Activated effector memory CD4-positive, alpha-beta T cell treated with anti-CD3 and anti-CD28 coated beads, Interleukin-2, amount 50 U/mL, for 16 hours (primary cell): ENCODE measurements at regions not wholly inside any gene's neighbourhood (a gene's known extent, or its start where the extent isn't known, plus 50 kb on each side); places are given as distances from the start of the nearest gene placed in this dataset.

ENCODE experiments used
- DNase-seq: peaks from one replicate; pipeline ENCODE4 v3.0.0-alpha.2; 2020

DNA sequence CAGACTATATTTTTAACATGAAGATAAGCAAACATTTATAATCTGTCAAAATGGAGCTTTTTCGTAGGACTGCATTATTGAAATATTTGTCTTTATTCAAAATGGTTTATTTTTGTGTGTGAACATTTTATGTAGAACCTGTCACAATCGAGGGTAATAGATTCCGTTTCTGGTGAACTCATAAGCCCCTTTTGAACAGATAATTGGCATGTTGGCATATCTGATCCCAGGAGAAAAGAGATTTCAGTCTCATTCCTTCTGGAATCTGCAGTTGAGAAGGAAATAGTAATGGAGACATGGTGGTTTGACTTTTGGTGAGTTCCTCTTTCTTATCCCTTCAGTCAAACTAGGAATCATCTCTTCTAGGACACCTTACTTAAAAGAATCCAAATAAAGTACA is 427.9 kb upstream of the B3GALT2 start:
- DNase-seq: no peak

DNA sequence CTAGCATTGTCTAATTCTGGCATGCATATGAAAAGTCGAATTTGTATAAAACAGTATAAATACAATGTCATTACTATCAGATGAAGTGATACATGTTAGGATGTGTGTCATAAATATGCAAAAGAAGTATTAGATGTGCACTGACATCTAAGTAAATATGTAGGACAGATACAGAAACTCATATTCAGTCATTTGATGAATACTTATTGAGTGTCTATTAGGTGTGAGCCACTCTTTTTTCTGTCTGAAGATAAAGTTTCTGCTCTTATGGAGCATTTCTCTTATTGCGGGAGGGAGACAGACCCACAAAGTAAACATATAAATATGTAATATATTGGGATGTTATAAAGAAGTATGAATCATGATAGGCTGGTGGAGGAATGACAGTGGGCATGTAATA is 426.6 kb upstream of the B3GALT2 start:
- DNase-seq: no peak

DNA sequence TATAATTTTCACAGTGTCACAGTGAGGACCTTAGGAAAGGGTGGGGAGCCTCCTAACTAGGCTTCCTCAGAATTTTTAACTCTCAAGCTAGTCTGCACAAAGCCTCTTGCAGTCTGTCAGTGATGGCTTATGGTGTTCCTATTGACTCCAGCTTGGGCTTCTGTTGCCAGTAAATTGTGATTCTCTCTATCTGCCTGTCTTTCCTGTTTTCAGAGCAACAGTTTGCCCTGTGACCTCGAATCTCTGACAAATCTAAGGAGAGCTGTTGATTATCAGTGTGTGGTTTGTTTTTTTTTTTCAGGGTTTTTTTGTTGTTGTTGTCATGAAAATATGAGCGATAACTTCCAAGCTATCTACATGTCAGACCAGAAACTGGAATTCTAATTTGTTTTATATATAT is 423.2 kb upstream of the B3GALT2 start:
- no peak for DNase-seq

DNA sequence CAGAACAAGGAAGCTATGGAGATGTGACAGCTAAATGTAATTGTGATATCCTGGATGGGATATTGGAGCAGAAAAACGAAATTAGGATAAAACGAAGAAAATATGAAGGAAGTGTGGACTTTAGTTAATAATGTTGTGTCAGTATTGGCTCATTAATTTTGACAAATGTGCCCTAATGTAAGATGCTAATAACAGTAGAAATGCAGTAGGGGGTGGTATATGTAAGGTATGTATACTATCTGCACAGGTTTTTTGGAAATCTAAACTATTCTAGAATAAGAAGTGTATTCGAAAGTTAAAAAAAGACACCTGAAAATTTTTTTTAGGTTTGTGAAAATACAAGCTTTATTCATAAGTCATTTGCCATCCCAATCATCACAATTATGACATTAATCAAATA is 421.4 kb upstream of the B3GALT2 start:
- DNase-seq: no peak

DNA sequence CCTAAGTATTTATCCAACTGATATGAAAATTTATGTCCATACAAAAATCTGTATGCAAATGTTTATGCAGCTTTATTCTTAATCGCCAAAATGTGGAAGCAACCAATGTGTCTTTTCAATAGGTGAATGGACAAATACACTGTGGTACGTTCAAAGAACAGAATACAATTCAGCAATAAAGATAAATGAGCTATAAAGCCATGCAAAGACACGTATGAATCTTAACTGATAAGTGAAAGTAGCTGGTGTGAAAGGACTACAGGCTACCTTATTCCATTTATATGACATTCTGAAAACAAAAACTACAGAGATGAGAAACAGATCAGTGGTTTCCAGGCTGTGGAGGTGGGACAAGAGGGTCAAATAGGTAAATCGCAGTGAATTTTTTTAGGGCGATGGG is 419.6 kb upstream of the B3GALT2 start:
- no peak for DNase-seq

DNA sequence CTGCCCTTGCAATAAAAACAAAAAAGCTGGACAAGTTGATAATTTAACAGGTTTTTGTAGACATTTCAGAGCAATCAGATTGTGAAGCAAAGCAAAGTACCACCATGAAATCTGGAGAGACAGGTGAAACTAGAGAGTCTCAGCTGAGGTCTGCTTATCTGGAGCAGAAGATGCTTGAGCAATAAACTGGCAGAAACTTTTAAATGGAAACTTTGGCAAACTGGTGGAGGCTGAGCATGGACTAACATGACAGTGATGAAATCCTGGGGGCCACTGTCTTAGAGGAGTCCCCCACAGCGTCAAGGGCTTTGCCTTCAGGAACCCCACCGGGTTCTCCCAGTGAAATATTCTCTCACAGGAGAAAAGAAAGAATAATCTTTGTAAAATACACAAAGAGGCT is 416.3 kb upstream of the B3GALT2 start:
- no peak for DNase-seq

DNA sequence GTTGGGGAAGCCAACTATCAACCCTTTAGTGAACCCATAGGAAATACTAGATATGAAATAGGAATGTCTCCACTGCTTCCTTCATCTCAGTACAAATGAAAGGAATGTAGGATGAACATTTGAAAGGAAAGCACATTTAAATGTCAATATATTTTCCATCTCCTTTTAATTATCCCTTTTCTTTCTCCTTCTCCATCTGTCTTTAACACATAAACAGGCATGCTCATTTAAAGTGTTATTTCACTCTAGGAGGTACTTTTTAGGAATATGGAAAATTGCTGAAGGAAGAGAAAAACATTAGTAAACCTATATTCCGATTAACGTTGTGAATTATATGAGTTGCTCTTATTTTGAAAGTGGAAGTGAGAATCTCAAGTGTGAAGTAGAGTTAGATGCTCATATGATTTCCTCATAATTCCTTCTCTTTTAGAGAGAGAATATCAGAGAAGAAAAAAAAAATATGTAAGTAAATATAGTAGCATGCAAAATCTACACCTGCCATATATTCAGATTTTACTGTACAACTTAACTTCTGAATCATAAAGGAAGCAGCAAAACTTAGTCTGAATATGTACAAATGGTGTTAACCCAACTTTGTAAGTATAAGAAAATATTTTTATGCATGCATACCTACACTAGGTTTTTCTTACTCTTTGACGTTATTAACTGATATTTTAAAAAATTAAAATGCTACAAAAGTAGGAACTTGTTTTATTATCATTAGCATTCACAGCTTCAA is 406.9 kb upstream of the B3GALT2 start:
- no peak for DNase-seq

DNA sequence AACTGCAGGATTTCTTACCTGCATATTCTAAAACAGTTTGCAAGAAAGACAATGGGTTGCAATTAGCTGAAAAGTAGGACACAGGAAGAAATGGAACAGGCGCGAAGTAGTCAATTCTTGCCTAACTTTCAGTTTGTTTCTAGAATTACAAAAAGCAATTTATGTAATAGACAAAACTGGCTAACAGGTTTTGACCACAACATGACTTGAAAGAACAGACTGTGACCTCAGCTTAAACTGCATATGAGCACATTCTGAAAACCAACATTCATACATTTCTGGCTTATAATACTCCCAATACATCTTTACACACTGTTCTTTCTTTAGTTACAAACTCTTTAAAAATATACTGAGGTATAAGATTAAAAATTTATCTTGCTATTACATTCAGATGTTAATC is 405.9 kb upstream of the B3GALT2 start:
- no peak for DNase-seq

DNA sequence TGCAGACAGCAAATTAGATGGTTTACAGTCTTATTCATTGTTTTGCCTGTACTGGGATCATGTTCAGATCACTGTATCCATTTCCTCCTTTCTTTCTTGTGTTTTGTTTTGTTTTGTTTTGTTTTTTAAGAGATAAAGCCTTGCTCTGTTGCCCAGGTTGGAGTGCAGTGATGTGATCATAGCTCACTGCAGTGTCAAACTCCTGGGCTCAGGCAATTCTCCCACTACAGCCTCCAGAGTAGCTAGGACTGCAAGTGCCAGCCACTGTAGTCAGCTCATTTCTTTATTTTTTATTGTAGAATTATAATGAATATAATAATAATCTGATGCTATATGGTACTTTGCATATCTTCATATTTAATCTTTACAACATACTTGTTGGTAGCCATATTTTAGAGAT is 403.7 kb upstream of the B3GALT2 start:
- DNase-seq: no peak

DNA sequence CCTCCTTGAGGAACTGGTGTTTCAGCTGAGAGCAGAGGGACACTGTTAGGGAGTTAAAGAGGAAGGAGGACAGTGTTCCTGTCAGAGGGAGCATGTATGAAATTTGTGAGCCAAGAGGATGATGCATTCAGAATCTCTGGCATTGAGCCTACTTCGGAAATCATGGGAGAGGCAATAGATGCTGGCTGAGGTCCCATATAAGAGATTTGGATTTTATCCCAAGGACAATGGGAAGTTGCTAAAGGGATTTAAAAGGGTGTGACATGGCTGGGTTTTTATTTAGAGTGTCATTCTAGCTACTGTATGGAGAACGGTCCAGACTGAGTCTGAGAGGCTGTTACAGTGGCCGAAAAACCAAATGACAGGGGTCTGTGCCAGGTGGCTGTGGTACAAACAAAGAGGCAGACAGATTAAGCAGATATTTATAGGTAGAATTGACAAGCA is 403.2 kb upstream of the B3GALT2 start:
- DNase-seq: no peak

DNA sequence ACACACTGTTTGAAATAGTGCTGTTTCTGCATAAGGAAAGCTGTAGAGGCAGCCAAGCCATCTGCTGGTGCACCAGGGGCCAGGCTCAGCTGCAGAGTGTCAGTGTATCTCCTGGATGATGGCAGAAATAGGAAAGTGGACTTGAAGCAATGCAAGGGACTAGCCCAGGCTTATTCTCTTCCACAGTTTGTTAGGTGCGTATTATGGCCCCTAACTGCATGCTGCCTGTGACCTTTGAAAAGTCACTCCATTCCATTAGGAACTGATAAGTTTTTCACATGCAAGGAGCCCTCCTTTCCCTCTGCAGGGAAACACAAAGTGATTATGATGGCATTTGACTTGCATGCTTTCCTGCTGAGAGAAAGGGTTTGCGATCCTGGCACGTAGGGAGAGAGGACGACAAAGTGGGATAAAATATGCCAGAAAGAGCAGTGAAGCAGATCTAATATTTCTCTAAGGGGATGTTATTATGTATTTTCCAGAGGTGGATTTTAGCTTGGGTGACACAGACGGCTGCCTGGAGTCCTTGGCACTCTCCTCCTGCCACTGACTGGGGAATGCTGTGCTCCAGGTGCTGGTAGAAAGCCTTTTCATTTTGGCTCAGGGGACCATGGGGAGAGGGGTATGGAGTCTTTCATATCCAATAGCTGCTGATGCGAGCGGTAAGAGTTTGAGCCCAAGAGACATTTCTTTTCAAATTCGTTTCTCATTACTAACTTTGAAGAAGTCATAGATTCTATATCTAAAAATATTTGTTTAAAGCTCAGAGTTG is 402.1 kb upstream of the B3GALT2 start:
- no peak for DNase-seq

DNA sequence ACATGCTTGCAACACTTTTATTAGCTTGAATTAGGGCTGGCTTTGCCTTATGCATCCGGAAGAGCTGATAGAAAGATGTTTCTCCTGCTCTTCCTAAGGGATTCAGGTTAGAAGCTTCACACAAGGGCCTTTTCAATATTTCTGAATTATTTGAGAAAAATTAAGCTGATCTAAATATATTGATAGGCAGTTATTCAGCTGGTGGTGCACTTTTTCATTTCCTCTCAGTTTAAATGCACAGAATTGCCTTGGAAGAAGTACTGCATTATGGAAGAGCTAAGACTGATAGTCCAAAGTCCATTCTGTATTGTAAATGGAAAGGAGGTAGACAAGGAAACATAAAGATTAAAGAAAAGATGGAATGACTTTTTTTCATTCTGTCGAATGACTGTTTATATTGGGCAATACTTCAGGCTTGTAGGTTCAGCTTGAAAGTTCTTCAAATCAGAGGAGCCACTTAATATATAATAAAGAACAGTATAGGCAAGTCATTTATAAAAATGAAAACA is 398.4 kb upstream of the B3GALT2 start:
- no peak for DNase-seq

DNA sequence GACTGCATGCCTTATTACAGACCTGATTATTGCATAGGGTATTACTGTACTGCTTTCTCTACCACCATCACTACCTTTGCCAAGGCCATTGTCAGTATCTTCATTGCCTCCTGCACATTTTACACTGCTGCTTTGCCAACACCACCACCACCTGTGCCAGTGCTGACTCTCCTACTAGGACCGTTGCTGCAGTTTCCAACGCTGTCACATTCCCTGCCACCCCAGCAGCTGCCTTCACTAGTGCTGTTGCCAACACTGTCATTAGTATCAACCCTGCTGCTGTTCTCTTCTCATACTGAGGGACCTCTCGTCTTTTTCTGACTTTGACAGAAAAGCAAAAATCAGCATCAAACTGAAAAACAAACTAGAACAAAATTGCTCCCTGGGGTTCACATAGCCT is 394.9 kb upstream of the B3GALT2 start:
- no peak for DNase-seq

DNA sequence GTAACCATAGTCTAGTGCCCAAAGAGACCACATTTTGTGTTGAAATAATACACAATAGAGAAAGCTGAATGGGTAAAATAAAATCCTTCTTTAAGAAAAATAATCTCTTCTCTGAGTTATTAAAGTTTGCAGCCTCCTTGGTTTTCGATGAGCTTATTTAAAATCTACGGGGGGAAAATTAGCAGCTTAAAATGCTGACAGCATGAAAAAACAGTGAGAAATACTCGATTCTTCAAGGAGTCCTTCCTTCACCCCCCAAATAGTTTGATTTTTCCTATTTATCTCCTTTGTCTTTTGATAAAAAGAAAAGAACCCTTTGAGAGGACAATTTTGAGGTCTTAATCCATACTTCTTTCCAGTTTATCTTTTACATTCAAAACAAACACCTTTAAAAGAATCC is 394.0 kb upstream of the B3GALT2 start:
- DNase-seq: no peak

DNA sequence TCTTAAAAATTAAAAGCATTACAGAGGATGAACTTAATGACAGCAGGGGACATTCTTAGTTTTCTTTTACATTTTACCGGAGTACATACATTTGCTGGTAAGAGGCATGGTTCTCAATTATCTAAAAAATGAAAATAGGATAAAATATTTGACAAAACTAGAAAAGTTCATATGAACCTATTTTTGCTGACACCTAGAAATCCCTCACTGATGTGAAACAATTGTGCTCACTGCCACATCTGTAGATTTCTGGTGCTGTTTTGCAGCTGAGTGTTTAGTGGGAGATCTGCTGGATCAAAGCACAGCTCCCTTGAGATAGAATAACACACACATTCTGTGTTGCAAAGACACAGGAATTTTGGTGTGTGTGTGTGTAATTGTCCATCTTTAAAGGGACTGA is 392.9 kb upstream of the B3GALT2 start:
- DNase-seq: no peak

DNA sequence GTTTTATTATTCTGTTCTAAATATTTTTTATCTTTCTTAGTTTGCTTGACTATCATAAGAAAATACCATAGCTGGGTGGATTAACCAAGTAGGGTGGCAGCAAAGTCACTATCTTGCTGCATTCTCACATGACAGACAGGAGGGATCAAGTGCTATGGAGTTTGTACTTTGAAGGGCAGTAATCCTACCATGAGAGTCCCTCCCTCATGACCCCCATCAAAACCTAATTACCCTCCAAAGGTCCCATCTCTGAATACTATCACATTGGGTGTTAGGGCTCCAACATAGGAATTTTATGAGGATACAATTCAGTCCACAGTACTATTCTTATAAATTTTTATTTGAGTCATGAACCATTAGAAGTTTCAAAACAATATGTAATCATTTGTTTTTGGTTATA is 388.5 kb upstream of the B3GALT2 start:
- DNase-seq: no peak

DNA sequence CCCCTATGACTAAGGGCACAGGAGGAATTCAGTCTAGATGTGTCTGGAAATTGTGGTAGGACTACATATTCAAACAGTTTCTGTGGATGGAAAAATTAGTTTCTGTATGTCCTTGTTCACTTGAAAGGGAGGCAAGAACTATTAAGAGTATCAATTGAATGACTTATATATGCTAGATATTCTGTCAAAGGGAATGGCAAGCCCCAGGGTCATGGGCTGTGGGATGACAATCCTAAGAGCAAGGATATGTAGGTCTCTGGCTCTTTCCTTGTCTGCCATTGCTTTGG is 383.5 kb upstream of the B3GALT2 start:
- no peak for DNase-seq

DNA sequence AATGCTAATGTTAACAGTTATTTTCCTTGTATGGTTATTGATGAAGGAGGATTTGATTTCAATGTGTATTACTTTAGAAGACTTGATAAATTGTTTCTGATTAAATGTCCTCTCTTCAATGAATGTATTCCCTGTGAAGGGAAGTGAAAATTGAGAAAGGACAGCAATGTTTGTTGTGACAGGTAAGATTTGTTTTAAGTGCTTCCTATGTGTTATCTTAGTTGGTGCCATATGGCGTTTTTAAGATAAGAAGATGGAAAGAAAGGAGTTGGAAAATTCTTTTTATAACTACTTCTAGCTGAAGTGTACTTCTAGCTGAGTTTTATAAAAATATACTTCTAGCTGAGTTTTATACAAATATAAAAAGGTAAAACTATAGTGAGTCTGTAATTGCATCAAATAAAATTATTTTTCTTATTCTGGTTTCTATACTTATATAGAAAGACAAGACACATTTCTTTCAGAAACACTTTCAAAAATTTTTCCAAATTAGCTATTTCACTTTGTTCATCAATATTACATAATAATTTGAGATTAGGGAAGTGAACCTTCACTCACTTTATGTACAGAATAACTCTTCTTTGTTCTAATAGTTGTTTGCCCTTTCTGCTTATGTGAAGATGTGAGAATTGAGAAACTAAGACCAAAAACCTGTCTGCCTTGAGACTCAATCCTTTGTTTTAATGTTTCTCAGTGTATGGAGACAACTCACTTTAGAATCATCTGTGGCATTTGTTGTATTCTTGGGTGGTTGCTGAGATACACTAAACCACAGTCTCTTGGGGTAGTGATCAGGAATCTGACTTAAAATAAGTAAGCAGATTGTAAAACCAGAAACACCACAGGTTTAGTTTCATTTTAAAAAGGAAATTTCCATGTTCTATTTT is 382.9 kb upstream of the B3GALT2 start:
- DNase-seq: no peak

DNA sequence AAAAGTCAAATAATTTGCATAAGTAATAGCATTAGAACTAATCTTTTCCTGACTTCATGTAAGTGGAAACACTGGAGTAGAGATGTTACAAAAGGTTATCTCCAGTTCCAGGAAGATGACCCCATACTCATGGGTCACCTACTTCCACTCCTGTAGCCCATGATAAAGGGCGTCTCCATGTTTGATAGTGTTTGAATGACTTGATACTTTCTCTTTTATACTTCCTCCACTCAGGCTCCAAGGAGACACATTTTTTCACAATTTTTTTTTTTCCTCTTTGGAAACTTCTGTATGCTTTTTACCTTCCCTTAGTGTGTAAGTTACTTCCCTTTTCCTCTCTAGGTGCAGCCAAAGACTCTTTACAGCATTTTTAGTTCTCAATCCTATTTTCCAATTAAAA is 382.1 kb upstream of the B3GALT2 start:
- DNase-seq: no peak

DNA sequence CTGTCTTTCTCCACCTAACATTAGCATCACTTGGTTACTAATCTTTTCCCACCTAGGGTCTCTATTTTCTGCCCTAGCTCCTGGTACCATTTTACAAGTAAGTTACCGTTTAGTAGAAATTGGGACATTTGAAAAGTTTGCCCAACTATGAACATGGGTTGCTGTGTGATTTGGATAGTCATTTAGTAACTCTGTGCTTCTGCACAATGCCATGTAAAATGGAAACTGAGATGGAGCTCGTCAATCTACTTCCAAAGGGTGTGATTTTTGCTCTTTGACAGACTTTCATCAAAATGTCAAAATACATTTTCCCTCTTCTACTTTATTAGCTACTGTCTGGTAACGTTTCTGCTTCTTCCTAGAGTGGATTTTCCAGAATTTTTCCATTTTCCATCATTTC is 381.5 kb upstream of the B3GALT2 start:
- no peak for DNase-seq

DNA sequence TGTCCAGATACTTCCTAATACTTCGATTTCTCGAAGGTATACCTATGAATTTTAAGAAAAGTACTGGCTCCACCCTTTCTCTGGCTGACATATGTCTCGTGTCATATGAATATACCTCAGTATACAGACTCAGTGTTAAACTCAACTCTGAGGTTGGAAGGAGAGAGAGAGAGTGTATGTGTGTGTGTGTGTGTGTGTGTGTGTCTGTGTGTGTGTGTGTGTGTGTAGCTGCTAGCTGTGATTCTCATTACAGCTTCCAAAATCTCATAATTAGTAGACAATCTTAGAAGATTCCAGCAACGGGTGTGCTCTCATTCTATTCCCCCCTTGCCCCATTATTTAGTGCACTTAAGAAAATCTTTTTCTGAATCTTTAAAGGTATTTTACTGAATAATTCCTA is 380.3 kb upstream of the B3GALT2 start:
- DNase-seq: no peak

DNA sequence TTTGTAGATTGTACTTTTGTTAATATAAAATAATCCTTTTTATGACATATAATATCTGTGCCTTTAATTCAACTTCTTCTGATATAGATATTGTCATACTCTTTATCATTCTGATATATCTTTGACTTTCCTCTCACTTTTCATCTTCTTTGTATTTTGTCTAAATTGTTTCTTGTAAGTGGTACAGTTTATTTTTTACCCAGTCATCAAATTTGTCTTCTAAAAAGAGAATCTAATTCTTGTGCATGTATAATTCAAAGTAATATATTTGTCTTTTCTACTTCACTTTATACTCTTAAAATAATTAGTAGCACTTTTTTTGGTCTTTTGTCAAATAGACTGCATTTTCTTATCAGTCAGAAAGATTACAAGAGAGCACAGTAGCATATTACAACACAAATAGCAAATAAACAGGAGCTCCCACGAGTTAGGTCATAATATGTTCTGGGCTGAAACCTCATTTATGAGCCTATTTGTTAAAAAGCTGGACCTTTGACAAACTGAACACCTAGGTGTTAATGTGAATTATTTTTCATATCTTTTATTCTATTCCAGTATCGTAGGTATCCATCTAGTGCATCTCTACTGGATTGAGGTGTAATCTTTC is 379.7 kb upstream of the B3GALT2 start:
- DNase-seq: no peak

DNA sequence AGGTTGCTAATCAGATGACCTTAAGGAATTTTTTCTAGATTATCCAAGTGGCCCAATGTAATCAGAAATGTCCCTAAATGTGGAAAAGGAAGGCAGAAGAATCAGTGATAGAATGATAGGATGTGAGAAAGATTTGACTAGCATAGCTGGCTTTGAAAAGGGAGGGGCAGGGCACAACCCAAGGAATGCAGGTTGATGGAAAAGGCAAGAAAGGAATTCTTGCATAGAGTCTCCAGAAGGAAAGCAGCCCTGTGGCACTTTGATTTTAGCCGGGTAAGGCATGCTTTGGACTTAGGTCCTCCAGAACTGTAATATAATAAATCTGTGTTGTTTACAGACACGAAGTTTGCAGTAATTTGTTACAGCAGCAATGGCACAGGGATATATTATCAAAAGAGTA is 375.7 kb upstream of the B3GALT2 start:
- no peak for DNase-seq
